NCI-H2196 (cell line): ENCODE measurements at regions not wholly inside any gene's neighbourhood (a gene's known extent, or its start where the extent isn't known, plus 50 kb on each side); places are given as distances from the start of the nearest gene placed in this dataset.

Source experiments
- DNase-seq: peaks from one replicate; lab custom pipeline; 2025; ENCODE audit not compliant: unreplicated experiment; lab: John Stamatoyannopoulos, UW

GRCh38 chr3:101172516-101172915 lies 147.9 kb downstream of the IMPG2 start:
- DNase-seq = no peak

- no peak for DNase-seq
Observed at GRCh38 chr3:101171681-101172191, 148.6 kb downstream of the IMPG2 start.

- DNase-seq = no peak
Observed at GRCh38 chr3:101170806-101171558, 149.4 kb downstream of the IMPG2 start.

DNA sequence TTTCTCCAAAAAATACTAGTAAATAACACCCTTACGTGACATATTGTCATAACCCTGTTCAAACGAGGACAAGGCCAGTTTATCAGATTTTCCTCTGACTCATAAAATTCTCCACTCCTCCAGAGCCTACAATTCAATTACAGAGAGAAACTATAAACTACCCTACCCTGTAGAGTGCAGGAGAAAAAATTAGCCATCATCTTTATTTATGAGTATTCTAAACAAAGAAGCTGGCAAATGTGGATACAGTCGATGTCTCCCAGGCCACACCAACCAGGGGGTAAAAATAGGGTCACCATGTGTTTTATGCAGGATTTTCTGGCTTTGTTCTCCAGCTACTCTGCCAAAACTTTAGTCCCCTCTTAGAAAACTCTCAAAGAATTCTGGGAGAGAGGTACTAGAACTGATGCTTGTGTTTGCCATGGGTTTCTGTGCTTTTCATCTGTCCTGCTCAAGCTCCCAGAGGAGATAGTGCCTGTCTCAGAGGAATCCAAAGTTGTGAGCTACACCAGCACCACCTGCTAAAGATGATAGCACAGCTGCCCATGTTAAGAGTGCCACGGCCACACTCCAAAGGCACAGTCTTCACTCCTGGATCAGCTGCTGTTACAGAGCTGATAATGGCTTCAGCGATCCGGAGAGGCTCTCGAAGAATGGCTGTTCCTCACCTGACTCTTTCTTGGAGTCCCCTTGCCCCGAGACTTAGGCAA lies 150.2 kb downstream of the IMPG2 start:
- DNase-seq = no peak

GRCh38 chr3:101169516-101169915 lies 150.9 kb downstream of the IMPG2 start:
- no peak for DNase-seq

DNA sequence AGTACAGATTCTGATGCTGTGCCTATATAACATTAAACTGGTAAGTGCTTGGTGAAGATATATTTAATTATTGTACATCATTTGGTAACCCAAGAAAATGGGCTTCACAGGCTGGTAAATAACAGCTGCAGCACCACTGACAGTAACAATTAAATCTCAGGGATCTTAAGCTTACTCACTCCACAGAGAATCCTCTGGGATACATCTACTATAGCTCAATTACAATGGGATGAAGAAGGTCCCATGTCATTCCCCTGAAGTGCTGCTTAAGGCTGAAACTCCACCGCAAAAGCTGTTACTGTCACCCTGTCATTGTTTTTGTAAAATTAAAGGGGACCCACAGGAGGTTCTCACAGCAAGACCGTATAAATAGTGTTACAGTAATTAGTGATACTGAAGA lies 153.0 kb downstream of the IMPG2 start:
- DNase-seq = no peak

DNA sequence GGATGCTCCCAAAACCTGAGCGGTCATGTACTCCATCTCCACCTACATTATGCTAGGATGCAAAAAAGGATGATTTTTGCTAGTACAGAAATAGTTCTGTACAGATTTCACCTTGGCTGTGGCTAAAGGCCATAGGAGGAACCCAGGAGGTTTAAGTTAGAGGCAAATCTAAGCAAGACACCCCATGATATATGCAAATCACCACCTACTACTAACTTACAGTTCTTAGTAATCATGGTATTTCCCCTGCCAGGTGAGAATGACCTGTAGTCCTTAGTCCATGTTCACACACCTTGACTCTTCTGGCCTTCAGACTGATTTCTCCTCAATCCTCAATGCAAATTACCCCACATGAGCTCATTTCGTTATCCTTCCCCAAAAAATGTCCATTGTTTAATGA lies 154.2 kb downstream of the IMPG2 start:
- DNase-seq = no peak

- DNase-seq = no peak
Observed at GRCh38 chr3:101163554-101163953, 156.8 kb downstream of the IMPG2 start.

DNA sequence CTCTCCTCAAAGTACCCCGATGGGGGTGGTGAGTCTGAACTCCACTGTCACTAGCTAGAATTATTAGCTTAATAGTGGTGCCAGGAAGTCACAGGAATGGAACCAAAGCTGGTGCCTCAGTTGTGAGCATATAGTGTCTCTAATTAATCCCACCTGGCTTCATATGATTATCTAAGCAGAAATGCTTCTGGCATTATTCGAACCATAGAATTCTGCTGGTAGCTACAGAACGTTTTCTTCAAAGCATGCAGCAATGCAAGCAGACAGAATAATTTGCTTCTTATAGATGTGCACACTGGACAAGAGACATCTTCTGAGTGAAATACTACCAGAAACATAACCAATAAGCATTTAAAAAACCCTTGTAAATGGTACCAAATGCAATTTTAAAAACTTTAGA lies 160.9 kb downstream of the IMPG2 start:
- DNase-seq = no peak

DNA sequence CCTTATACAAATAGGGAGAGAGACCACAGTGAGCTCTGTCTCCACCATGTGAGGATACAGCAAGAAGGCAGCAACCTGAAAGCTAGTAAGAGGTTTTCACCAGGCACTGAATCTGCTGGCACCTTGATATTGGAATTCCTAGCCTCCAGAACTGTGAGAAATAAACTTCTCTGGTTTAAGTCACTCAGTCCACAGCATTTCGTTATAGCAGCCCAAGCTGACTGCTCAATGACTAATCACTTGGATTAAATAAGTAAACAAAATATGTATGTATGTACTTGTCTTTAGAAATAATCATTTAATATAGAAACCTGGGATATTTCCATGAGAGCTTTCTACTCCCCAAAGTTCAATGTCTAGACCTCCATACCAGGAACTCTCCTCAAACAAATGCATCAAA lies 162.0 kb downstream of the IMPG2 start:
- no peak for DNase-seq

- DNase-seq = no peak
Observed at GRCh38 chr3:101156787-101157345, 163.5 kb downstream of the IMPG2 start.

- DNase-seq = no peak
Observed at GRCh38 chr3:101155825-101156224, 162.6 kb upstream of the ABI3BP start.

DNA sequence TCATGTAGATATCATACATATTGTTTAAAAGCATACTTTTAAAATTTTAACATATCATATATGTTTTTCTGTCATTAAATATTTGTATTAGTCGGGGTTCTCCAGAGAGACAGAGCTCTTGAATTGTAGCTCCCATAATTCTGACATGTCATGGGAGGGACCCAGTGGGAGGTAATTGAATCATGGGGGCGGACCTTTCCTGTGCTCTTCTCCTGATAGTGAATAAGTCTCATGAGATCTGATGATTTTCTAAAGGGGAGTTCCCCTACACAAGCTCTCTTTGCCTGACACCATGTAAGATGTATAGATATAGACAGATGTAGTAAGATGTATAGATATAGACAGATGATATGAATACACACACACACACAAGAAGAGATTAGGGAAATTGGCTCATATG lies 161.2 kb upstream of the ABI3BP start:
- no peak for DNase-seq

GRCh38 chr3:101151286-101151913 lies 158.2 kb upstream of the ABI3BP start:
- DNase-seq = no peak

- no peak for DNase-seq
Observed at GRCh38 chr3:101150504-101150903, 157.3 kb upstream of the ABI3BP start.

GRCh38 chr3:101149707-101150106 lies 156.5 kb upstream of the ABI3BP start:
- DNase-seq = no peak

DNA sequence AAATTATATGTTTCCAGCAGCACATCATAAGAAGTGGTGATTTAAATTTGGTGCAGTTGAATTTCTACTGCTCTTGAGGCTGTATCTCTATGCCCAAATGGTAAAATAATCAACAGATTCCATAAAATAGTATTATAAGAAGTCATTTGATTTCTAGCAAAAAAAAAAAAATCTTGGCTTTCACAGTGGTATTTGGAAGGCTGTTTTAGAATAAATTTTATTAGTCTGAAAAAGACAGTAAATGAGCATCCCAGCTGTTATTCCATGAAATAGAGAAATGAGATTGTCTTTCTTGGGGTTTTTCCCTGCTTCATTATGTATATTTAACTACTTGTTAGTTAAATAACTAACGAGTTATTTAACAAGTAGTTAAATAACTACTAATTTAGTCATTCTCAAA lies 156.0 kb upstream of the ABI3BP start:
- no peak for DNase-seq

DNA sequence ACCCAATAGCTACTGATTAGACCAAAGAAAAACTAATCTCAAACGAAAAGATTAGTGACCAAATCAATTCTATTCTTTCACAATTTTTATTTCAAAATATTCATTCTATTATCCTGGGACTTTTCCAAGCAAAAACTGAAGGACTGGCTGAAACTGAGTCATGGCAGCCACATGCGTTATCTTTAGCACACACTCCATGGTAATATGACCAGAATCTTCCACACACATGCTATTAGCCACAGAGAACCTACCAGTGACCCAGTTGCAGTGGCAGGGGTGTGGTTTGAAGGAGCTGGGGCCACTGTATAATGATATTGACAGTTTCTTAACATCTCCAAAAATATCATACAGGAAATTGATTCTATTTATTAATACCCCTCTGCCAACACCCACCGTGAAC lies 154.8 kb upstream of the ABI3BP start:
- no peak for DNase-seq

- DNase-seq = no peak
Observed at GRCh38 chr3:101146946-101147345, 153.7 kb upstream of the ABI3BP start.

GRCh38 chr3:101144105-101144504 lies 150.9 kb upstream of the ABI3BP start:
- no peak for DNase-seq

- no peak for DNase-seq
Observed at GRCh38 chr3:101143012-101143411, 149.8 kb upstream of the ABI3BP start.

DNA sequence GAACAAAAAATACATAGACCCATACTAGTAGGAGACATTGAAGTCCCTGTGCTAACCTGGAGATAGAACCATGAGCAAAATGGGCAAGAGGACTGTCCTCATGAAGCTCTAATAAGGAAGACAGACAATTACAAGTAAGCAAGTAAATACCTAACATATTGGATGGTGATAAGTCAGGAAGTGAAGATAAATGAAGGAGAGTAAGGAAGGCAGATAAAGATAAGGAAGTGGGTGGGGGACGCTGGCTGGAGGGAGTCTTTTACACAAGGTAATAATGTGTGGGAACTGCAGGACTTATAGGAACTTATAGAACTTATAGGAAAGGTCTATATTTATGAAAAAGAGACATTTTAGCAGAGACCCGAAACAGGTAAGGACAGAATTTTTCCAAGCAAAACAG lies 148.9 kb upstream of the ABI3BP start:
- no peak for DNase-seq
